ENCODE measurements at regions not wholly inside any gene's neighbourhood (a gene's known extent, or its start where the extent isn't known, plus 50 kb on each side); places are given as distances from the start of the nearest gene placed in this dataset.

- peaks cover 39% of the 10 kb centered on the region for H3K36me3 ChIP-seq (ENCODE audit: control insufficient read depth, insufficient read depth, low read length)
- Mint-ChIP-seq H3K36me3 (ENCODE audit: low read depth) (peaks cover 6% of the 10 kb centered on the region), H3K4me3 (no peak overlapping the region), H3K4me1 (peaks cover 61% of the 10 kb centered on the region), H3K9me3 (no peaks in the 10 kb centered on the region), H3K27ac (no peak overlapping the region), H3K27me3 (ENCODE audit: insufficient read depth) (no peaks in the 10 kb centered on the region)
- DNase-seq = no peak
- no peak overlapping the region for H3K27ac ChIP-seq (ENCODE audit: low read depth, low read length)
- no peak overlapping the region for H3K4me3 ChIP-seq (ENCODE audit: low read length)
- no peak for TF ChIP-seq CTCF (conservative IDR thresholded peaks at IDR 0.05)
- H3K9ac ChIP-seq (ENCODE audit: extremely low read depth, low read length, poor library complexity, severe bottlenecking) = no peak overlapping the region
- 86 to 94% methylated on average over 4 to 5 of the region's 5 CpGs for WGBS, 2 experiments (ENCODE audit: insufficient coverage in 1 of 2, insufficient read length in 1 of 2)
- no peaks in the 10 kb centered on the region for H3K27me3 ChIP-seq (ENCODE audit: control insufficient read depth, insufficient read depth, low read length, poor library complexity, severe bottlenecking)
- no peaks in the 10 kb centered on the region for H3K4me1 ChIP-seq (ENCODE audit: control insufficient read depth, insufficient read depth, low read length)
- H3K9me3 ChIP-seq (ENCODE audit: control insufficient read depth, low read length) = no peaks in the 10 kb centered on the region
These were observed 406.8 kb downstream of the SHQ1 start for GRCh38 chr3:72441284-72441994.

GRCh38 chr3:72440491-72440890 lies 407.8 kb downstream of the SHQ1 start:
- H3K4me1 ChIP-seq (ENCODE audit: control insufficient read depth, insufficient read depth, low read length) = no peaks in the 10 kb centered on the region
- H3K36me3 Mint-ChIP-seq (ENCODE audit: low read depth) = peaks cover 7% of the 10 kb centered on the region
- no peaks in the 10 kb centered on the region for H3K9me3 ChIP-seq (ENCODE audit: control insufficient read depth, low read length)
- no peaks in the 10 kb centered on the region for H3K27me3 Mint-ChIP-seq (ENCODE audit: insufficient read depth)
- H3K4me3 Mint-ChIP-seq = no peak overlapping the region
- H3K36me3 ChIP-seq (ENCODE audit: control insufficient read depth, insufficient read depth, low read length) = peaks cover 39% of the 10 kb centered on the region
- H3K27ac ChIP-seq (ENCODE audit: low read depth, low read length) = no peak overlapping the region
- H3K27ac Mint-ChIP-seq = no peak overlapping the region
- DNase-seq = no peak
- peaks cover 57% of the 10 kb centered on the region for H3K4me1 Mint-ChIP-seq
- 90 to 100% methylated on average over 3 to 4 of the region's 4 CpGs for WGBS, 2 experiments (ENCODE audit: insufficient coverage in 1 of 2, insufficient read length in 1 of 2)
- no peak for TF ChIP-seq CTCF (conservative IDR thresholded peaks at IDR 0.05)
- H3K9me3 Mint-ChIP-seq = no peaks in the 10 kb centered on the region
- no peak overlapping the region for H3K4me3 ChIP-seq (ENCODE audit: low read length)
- no peak overlapping the region for H3K9ac ChIP-seq (ENCODE audit: extremely low read depth, low read length, poor library complexity, severe bottlenecking)
- H3K27me3 ChIP-seq (ENCODE audit: control insufficient read depth, insufficient read depth, low read length, poor library complexity, severe bottlenecking) = no peaks in the 10 kb centered on the region

- no peaks in the 10 kb centered on the region for H3K9me3 Mint-ChIP-seq
- H3K27ac ChIP-seq (ENCODE audit: low read depth, low read length) = no peak overlapping the region
- H3K4me3 Mint-ChIP-seq = no peak overlapping the region
- no peak overlapping the region for H3K9ac ChIP-seq (ENCODE audit: extremely low read depth, low read length, poor library complexity, severe bottlenecking)
- DNase-seq = no peak
- no peaks in the 10 kb centered on the region for H3K27me3 Mint-ChIP-seq (ENCODE audit: insufficient read depth)
- no peak overlapping the region for H3K27ac Mint-ChIP-seq
- H3K4me1 Mint-ChIP-seq = peaks cover 52% of the 10 kb centered on the region
- no peaks in the 10 kb centered on the region for H3K4me1 ChIP-seq (ENCODE audit: control insufficient read depth, insufficient read depth, low read length)
- 93 to 97% methylated on average over 5 of the region's 5 CpGs for WGBS, 2 experiments (ENCODE audit: insufficient coverage in 1 of 2, insufficient read length in 1 of 2)
- peaks cover 10% of the 10 kb centered on the region for H3K36me3 Mint-ChIP-seq (ENCODE audit: low read depth)
- H3K27me3 ChIP-seq (ENCODE audit: control insufficient read depth, insufficient read depth, low read length, poor library complexity, severe bottlenecking) = no peaks in the 10 kb centered on the region
- no peak overlapping the region for H3K4me3 ChIP-seq (ENCODE audit: low read length)
- TF ChIP-seq CTCF (conservative IDR thresholded peaks at IDR 0.05) = no peak
- peaks cover 39% of the 10 kb centered on the region for H3K36me3 ChIP-seq (ENCODE audit: control insufficient read depth, insufficient read depth, low read length)
- H3K9me3 ChIP-seq (ENCODE audit: control insufficient read depth, low read length) = no peaks in the 10 kb centered on the region
These were observed 408.7 kb downstream of the SHQ1 start for GRCh38 chr3:72439321-72440183.
